RWPE2 (cell line): ENCODE measurements at regions not wholly inside any gene's neighbourhood (a gene's known extent, or its start where the extent isn't known, plus 50 kb on each side); places are given as distances from the start of the nearest gene placed in this dataset.

ENCODE experiments used
- ATAC-seq: fragments of 200-7000 bp; cut with Tn5 transposase; 3 replicates; pipeline ENCODE4 v1.9.1; 2021; ENCODE audit warnings: low read depth
- DNase-seq: peaks from one replicate; pipeline ENCODE4 v3.0.0-alpha.2; 2020; ENCODE audit warnings: low spot score
- H3K27ac ChIP-seq: fragments of 450-650 bp; 2 replicates; pipeline ENCODE4 v1.5.1; 2017; ENCODE audit warnings: mild to moderate bottlenecking; ENCODE audit not compliant: poor library complexity, severe bottlenecking
- H3K27me3 ChIP-seq: fragments of 250-450 bp; sonication (Bioruptor Pico); 2 replicates; pipeline ENCODE4 v1.5.1; 2021; ENCODE audit warnings: mild to moderate bottlenecking, moderate library complexity; ENCODE audit not compliant: insufficient read depth, poor library complexity, severe bottlenecking
- H3K36me3 ChIP-seq: fragments of 250-450 bp; sonication (Bioruptor Pico); 2 replicates; pipeline ENCODE4 v1.5.1; 2020; ENCODE audit warnings: low read depth, mild to moderate bottlenecking, moderate library complexity
- H3K4me1 ChIP-seq: fragments of 250-450 bp; sonication (Bioruptor Pico); 2 replicates; pipeline ENCODE4 v1.5.1; 2021; ENCODE audit warnings: mild to moderate bottlenecking, moderate library complexity; ENCODE audit not compliant: insufficient read depth, poor library complexity, severe bottlenecking
- H3K4me3 ChIP-seq: fragments of 250-450 bp; sonication (Bioruptor Pico); 2 replicates; pipeline ENCODE4 v1.5.1; 2021; ENCODE audit warnings: mild to moderate bottlenecking, moderate library complexity; ENCODE audit not compliant: severe bottlenecking
- H3K9me3 ChIP-seq: fragments of 250-450 bp; sonication (Bioruptor Pico); 2 replicates; pipeline ENCODE4 v1.5.1; 2021; ENCODE audit warnings: mild to moderate bottlenecking, moderate library complexity; ENCODE audit not compliant: severe bottlenecking
- TF ChIP-seq, protein P1 (sequence below): fragments of 450-650 bp; IDR thresholded peaks from one replicate; pipeline ENCODE4 v1.5.1; 2017; ENCODE audit warnings: mild to moderate bottlenecking, moderate library complexity; ENCODE audit not compliant: poor library complexity, severe bottlenecking

DNA sequence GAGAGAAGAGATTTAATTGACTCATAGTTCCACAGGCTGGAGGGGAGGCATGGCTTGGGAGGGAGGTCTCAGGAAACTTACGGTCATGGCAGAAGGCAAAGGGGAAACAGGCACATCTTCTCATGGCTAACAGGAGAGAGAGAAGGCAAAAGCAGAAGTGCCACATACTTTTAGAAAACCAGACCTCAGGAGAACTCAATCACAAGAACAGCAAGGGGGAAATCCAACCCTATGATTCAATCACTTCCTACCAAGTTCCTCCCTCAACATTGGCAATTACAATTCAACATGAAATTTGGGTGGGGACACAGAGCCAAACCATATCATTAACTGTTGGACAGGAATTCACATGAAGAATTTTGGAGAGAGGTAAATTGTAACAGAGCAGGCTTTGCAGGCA is 485.3 kb upstream of the PITX2 start:
- ATAC-seq = no peak
- no peaks in the 10 kb centered on the region for H3K36me3 ChIP-seq
- no peak overlapping the region for H3K27ac ChIP-seq

DNA sequence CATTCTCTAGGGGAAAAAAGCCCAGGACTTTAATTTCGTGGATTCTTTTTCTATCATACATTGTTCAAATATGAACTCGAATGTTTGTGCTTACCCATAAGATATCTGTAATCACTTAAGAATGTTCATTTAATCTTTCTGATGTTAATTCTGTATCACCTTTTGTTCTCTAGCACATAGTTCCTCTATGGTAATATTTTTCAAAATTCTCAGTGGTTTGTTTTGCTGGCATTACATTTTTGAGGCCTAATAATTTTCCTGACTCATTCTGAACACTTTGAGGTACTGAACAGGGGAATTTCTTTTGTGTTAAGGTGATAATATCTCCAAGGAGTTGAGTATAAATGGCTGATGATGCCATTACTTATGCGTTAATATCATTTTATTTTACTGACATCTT is 490.7 kb upstream of the PITX2 start:
- ATAC-seq = peak; percentile 19; the same call in 1 of the 3 replicates
- DNase-seq = no peak
- no peak overlapping the region for H3K27ac ChIP-seq
- TF ChIP-seq, protein P1, sequence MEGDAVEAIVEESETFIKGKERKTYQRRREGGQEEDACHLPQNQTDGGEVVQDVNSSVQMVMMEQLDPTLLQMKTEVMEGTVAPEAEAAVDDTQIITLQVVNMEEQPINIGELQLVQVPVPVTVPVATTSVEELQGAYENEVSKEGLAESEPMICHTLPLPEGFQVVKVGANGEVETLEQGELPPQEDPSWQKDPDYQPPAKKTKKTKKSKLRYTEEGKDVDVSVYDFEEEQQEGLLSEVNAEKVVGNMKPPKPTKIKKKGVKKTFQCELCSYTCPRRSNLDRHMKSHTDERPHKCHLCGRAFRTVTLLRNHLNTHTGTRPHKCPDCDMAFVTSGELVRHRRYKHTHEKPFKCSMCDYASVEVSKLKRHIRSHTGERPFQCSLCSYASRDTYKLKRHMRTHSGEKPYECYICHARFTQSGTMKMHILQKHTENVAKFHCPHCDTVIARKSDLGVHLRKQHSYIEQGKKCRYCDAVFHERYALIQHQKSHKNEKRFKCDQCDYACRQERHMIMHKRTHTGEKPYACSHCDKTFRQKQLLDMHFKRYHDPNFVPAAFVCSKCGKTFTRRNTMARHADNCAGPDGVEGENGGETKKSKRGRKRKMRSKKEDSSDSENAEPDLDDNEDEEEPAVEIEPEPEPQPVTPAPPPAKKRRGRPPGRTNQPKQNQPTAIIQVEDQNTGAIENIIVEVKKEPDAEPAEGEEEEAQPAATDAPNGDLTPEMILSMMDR = no peak
- H3K36me3 ChIP-seq = no peaks in the 10 kb centered on the region
- no peaks in the 10 kb centered on the region for H3K9me3 ChIP-seq
- H3K27me3 ChIP-seq = no peaks in the 10 kb centered on the region
- H3K4me3 ChIP-seq = no peak overlapping the region
- H3K4me1 ChIP-seq = no peaks in the 10 kb centered on the region

More for the DNA sequence above, 485.3 kb upstream of the PITX2 start:
- H3K9me3 ChIP-seq = no peaks in the 10 kb centered on the region
- TF ChIP-seq, protein P1 = no peak
- H3K4me1 ChIP-seq = no peaks in the 10 kb centered on the region
- DNase-seq = no peak
- H3K27me3 ChIP-seq = no peaks in the 10 kb centered on the region
- no peak overlapping the region for H3K4me3 ChIP-seq

DNA sequence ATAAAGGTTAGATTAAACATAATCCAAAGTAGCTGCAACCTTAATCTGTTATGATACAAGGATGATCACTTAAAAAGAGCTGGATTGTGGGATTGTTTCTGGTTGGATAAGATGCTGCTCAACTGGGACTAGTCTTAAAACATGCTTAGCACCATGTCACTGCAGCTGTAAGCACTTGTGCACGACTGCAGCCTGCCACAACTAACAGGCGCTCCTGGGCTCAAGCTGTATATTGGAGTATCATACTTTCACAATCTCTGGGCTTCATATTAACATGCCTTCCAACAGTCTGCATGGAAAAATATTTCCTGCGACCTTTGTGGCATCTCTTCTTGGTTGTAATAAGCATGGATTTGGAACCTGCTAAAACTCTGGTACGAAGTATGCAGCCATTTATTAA is 493.0 kb upstream of the PITX2 start:
- TF ChIP-seq, protein P1 = no peak
- Histone ChIP-seq H3K4me3 (no peak overlapping the region), H3K4me1 (no peaks in the 10 kb centered on the region), H3K27me3 (no peaks in the 10 kb centered on the region), H3K27ac (no peak overlapping the region), H3K9me3 (no peaks in the 10 kb centered on the region), H3K36me3 (no peaks in the 10 kb centered on the region)
- no peak for DNase-seq
- ATAC-seq = no peak

DNA sequence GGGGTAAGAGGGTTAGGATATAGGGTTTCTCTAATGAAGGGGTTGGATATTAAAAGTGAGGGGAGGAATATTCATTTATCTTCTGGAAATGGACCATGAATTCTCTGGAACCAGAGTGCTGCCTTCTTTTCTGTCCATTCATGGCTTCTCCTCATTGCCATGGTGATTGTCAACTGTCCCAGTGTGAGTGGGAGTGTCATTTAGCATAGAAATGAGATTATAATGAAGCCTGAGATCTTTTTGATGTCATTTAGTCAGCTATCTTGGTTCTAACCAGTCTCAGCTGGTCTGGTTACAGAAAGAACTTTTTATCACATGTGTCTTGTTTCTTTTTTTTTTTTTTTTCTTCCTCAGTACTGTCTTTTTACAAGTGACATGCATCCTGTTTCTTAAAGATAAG is 497.3 kb upstream of the PITX2 start:
- no peak for DNase-seq
- TF ChIP-seq, protein P1 = no peak
- H3K4me3 ChIP-seq = no peak overlapping the region
- H3K27ac ChIP-seq = no peak overlapping the region
- ATAC-seq = no peak
- no peaks in the 10 kb centered on the region for H3K36me3 ChIP-seq
- no peaks in the 10 kb centered on the region for H3K4me1 ChIP-seq
- no peaks in the 10 kb centered on the region for H3K27me3 ChIP-seq
- no peaks in the 10 kb centered on the region for H3K9me3 ChIP-seq

DNA sequence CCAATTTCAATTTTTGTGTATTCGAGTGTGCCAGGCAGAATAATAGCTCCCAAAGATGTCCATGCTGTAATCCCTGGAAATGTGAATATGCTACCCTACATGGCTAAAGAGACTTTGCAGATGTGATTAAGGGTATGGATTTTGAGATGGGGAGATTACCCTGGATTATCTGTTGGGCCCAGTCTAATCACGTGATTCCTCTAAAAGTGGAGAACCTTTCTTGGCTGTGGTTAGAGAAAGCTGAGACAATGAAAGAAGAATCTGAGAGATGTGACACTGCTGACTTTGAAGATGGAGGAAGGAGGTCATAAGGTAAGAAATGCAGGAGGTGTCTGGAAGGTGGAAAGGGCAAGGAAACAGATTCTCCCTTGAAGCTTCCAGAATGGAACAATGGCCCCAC is 503.5 kb upstream of the PITX2 start:
- H3K27ac ChIP-seq = no peak overlapping the region
- TF ChIP-seq, protein P1 = no peak
- no peak for ATAC-seq
- DNase-seq = no peak
- no peaks in the 10 kb centered on the region for H3K9me3 ChIP-seq
- no peaks in the 10 kb centered on the region for H3K27me3 ChIP-seq
- no peaks in the 10 kb centered on the region for H3K36me3 ChIP-seq
- no peak overlapping the region for H3K4me3 ChIP-seq
- H3K4me1 ChIP-seq = no peaks in the 10 kb centered on the region
